ENCODE measurements at regions not wholly inside any gene's neighbourhood (a gene's known extent, or its start where the extent isn't known, plus 50 kb on each side); places are given as distances from the start of the nearest gene placed in this dataset.

GRCh38 chr16:27685807-27686206 is 135.9 kb downstream of the KATNIP start:
- peak; percentile 23 for DNase-seq (ENCODE audit: low read depth)

- no peak for DNase-seq (ENCODE audit: low read depth)
Observed at GRCh38 chr16:27686926-27687325, 137.0 kb downstream of the KATNIP start.

- no peak for DNase-seq (ENCODE audit: low read depth)
Observed at GRCh38 chr16:27687605-27688004, 137.7 kb downstream of the KATNIP start.

GRCh38 chr16:27689711-27690110 is 139.8 kb downstream of the KATNIP start:
- DNase-seq (ENCODE audit: low read depth) = no peak

- peak; percentile 61 for DNase-seq (ENCODE audit: low read depth)
Observed at GRCh38 chr16:27690608-27691007, 140.7 kb downstream of the KATNIP start.

- no peak for DNase-seq (ENCODE audit: low read depth)
Observed at GRCh38 chr16:27691721-27692120, 141.8 kb downstream of the KATNIP start.

GRCh38 chr16:27692576-27692975 is 142.6 kb downstream of the KATNIP start:
- DNase-seq (ENCODE audit: low read depth) = no peak

- DNase-seq (ENCODE audit: low read depth) = no peak
Observed at GRCh38 chr16:27695161-27695560, 145.2 kb downstream of the KATNIP start.

GRCh38 chr16:27698266-27698665 is 148.3 kb downstream of the KATNIP start:
- DNase-seq (ENCODE audit: low read depth) = peak; percentile 21

- no peak for DNase-seq (ENCODE audit: low read depth)
Observed at GRCh38 chr16:27698746-27699145, 148.8 kb downstream of the KATNIP start.

- peak; percentile 6 for DNase-seq (ENCODE audit: low read depth)
Observed at GRCh38 chr16:27699540-27699939, 149.6 kb downstream of the KATNIP start.

- DNase-seq (ENCODE audit: low read depth) = no peak
Observed at GRCh38 chr16:27700304-27700995, 150.5 kb downstream of the KATNIP start.

GRCh38 chr16:27701381-27701780 is 151.4 kb downstream of the KATNIP start:
- DNase-seq (ENCODE audit: low read depth) = no peak

- DNase-seq (ENCODE audit: low read depth) = no peak
Observed at GRCh38 chr16:27703121-27703520, 153.2 kb downstream of the KATNIP start.

GRCh38 chr16:27703545-27703944 is 153.6 kb downstream of the KATNIP start:
- DNase-seq (ENCODE audit: low read depth) = peak; percentile 45

- no peak for DNase-seq (ENCODE audit: low read depth)
Observed at GRCh38 chr16:27704252-27704651, 154.3 kb downstream of the KATNIP start.

- no peak for DNase-seq (ENCODE audit: low read depth)
Observed at GRCh38 chr16:27706156-27706865, 156.4 kb downstream of the KATNIP start.

GRCh38 chr16:27706866-27707685 is 157.1 kb downstream of the KATNIP start:
- no peak for DNase-seq (ENCODE audit: low read depth)

GRCh38 chr16:27708651-27709050 is 158.7 kb downstream of the KATNIP start:
- no peak for DNase-seq (ENCODE audit: low read depth)

- no peak for DNase-seq (ENCODE audit: low read depth)
Observed at GRCh38 chr16:27712251-27712711, 162.3 kb downstream of the KATNIP start.

GRCh38 chr16:27717726-27718125 is 167.8 kb downstream of the KATNIP start:
- DNase-seq (ENCODE audit: low read depth) = no peak

- no peak for DNase-seq (ENCODE audit: low read depth)
Observed at GRCh38 chr16:27718201-27719105, 168.5 kb downstream of the KATNIP start.
